Midbrain (tissue), 1 donor: ENCODE measurements at regions not wholly inside any gene's neighbourhood (a gene's known extent, or its start where the extent isn't known, plus 50 kb on each side); places are given as distances from the start of the nearest gene placed in this dataset.

ENCODE experiments used
- DNase-seq: peaks from one replicate; lab custom pipeline; 2025; lab: John Stamatoyannopoulos, UW

GRCh38 chr13:30031488-30031887 is 181.1 kb upstream of the UBL3 start:
- no peak for DNase-seq

GRCh38 chr13:30030141-30030750 is 179.8 kb upstream of the UBL3 start:
- no peak for DNase-seq

- no peak for DNase-seq
Measured at GRCh38 chr13:30027569-30028455, 177.4 kb upstream of the UBL3 start.

GRCh38 chr13:30026909-30027308 is 176.5 kb upstream of the UBL3 start:
- no peak for DNase-seq

- no peak for DNase-seq
Measured at GRCh38 chr13:30026093-30026492, 175.7 kb upstream of the UBL3 start.

- DNase-seq, result no peak
Measured at GRCh38 chr13:30025351-30025750, 174.9 kb upstream of the UBL3 start.

GRCh38 chr13:30024125-30024865 is 173.9 kb upstream of the UBL3 start:
- DNase-seq, result no peak

- no peak for DNase-seq
Measured at GRCh38 chr13:30023196-30023895, 172.9 kb upstream of the UBL3 start.

- DNase-seq, result no peak
Measured at GRCh38 chr13:30022796-30023195, 172.4 kb upstream of the UBL3 start.

GRCh38 chr13:30022256-30022655 is 171.8 kb upstream of the UBL3 start:
- no peak for DNase-seq

GRCh38 chr13:30021611-30022010 is 171.2 kb upstream of the UBL3 start:
- no peak for DNase-seq

- DNase-seq, result no peak
Measured at GRCh38 chr13:30020726-30021312, 170.4 kb upstream of the UBL3 start.

- no peak for DNase-seq
Measured at GRCh38 chr13:30019648-30020626, 169.5 kb upstream of the UBL3 start.

GRCh38 chr13:30017880-30018279 is 167.5 kb upstream of the UBL3 start:
- no peak for DNase-seq

GRCh38 chr13:30016398-30016797 is 166.0 kb upstream of the UBL3 start:
- no peak for DNase-seq

GRCh38 chr13:30009411-30009810 is 159.0 kb upstream of the UBL3 start:
- no peak for DNase-seq

GRCh38 chr13:30006246-30006645 is 155.8 kb upstream of the UBL3 start:
- DNase-seq, result no peak

GRCh38 chr13:30004204-30004603 is 153.8 kb upstream of the UBL3 start:
- DNase-seq, result no peak

- DNase-seq, result no peak
Measured at GRCh38 chr13:30002577-30002976, 152.2 kb upstream of the UBL3 start.

GRCh38 chr13:30000370-30000765 is 150.0 kb upstream of the UBL3 start:
- no peak for DNase-seq
